SU-DHL-6 (cell line): ENCODE measurements at regions not wholly inside any gene's neighbourhood (a gene's known extent, or its start where the extent isn't known, plus 50 kb on each side); places are given as distances from the start of the nearest gene placed in this dataset.
A peak's percentile ranks its signal among the peaks of the same experiment; 100 is the strongest.

Source experiments
- H2AFZ ChIP-seq: fragments of 200-600 bp; sonication (generic); 2 replicates; pipeline ENCODE4 v1.6.1; 2014; ENCODE audit warnings: low read depth, mild to moderate bottlenecking, moderate library complexity, mixed read lengths, antibody characterized with exemption, low read length; ENCODE audit not compliant: severe bottlenecking
- H3F3A ChIP-seq: fragments of 200-600 bp; shearing (Covaris generic); 2 replicates; pipeline ENCODE4 v1.6.0; 2016; ENCODE audit warnings: antibody characterized with exemption, mild to moderate bottlenecking; ENCODE audit not compliant: insufficient read depth
- H3K27ac ChIP-seq: fragments of 200-600 bp; sonication (generic); 2 replicates; pipeline ENCODE4 v1.5.1; 2016; ENCODE audit warnings: low read depth, mild to moderate bottlenecking, low read length, moderate library complexity, mixed read lengths
- H3K27me3 ChIP-seq: fragments of 200-600 bp; sonication (generic), shearing (Covaris generic); 2 replicates; pipeline ENCODE4 v1.6.0; 2014; ENCODE audit warnings: mild to moderate bottlenecking, low read length
- H3K36me3 ChIP-seq: fragments of 200-600 bp; sonication (generic); 2 replicates; pipeline ENCODE4 v1.6.1; 2014; ENCODE audit warnings: mild to moderate bottlenecking, low read length, mixed read lengths
- H3K4me2 ChIP-seq: fragments of 300-600, 200-600 bp; shearing (Covaris generic), sonication (generic); 2 replicates; pipeline ENCODE4 v1.6.0; 2014; ENCODE audit warnings: low read length, low read depth, mild to moderate bottlenecking; ENCODE audit not compliant: poor library complexity, severe bottlenecking
- H3K4me3 ChIP-seq: fragments of 200-600 bp; sonication (generic); 2 replicates; pipeline ENCODE4 v1.5.1; 2014; ENCODE audit warnings: antibody characterized with exemption, low read length, mild to moderate bottlenecking, mixed read lengths; ENCODE audit not compliant: insufficient read depth, poor library complexity, severe bottlenecking
- H3K79me2 ChIP-seq: fragments of 200-600 bp; sonication (generic); 2 replicates; pipeline ENCODE4 v1.6.1; 2014; ENCODE audit warnings: mild to moderate bottlenecking, low read length, moderate library complexity; ENCODE audit not compliant: insufficient read depth
- H3K9ac ChIP-seq: fragments of 200-600 bp; sonication (generic); 2 replicates; pipeline ENCODE4 v1.7.0; 2014; ENCODE audit warnings: mild to moderate bottlenecking, low read length
- H3K9me2 ChIP-seq: fragments of 200-600 bp; sonication (generic); replicated peaks from 2 replicates; pipeline ENCODE4 v1.6.1; 2014; ENCODE audit warnings: low read length; ENCODE audit not compliant: insufficient read depth
- H3K9me3 ChIP-seq: fragments of 200-600 bp; sonication (generic); 2 replicates; pipeline ENCODE4 v1.6.1; 2014; ENCODE audit warnings: low read length, mixed read lengths; ENCODE audit not compliant: insufficient read depth
- H4K20me1 ChIP-seq: fragments of 200-600 bp; sonication (generic); 2 replicates; pipeline ENCODE4 v1.6.1; 2014; ENCODE audit warnings: low read depth, mild to moderate bottlenecking, antibody characterized with exemption, low read length, moderate library complexity, mixed read lengths
- CTCF ChIP-seq: fragments of 200-600 bp; sonication (generic); IDR thresholded peaks from one replicate; pipeline ENCODE4 v1.5.1; 2017; ENCODE audit warnings: antibody characterized with exemption, mild to moderate bottlenecking, low read length, moderate library complexity; ENCODE audit not compliant: insufficient read depth, poor library complexity, severe bottlenecking
- EZH2phosphoT487 ChIP-seq: fragments of 200-600 bp; sonication (generic), shearing (Covaris generic); conservative IDR thresholded peaks from 2 replicates; pipeline ENCODE4 v1.6.1; 2018; ENCODE audit warnings: mild to moderate bottlenecking, antibody characterized with exemption, low read length, moderate library complexity, mixed read lengths

GRCh38 chr5:24325306-24325832 is 319.4 kb downstream of the CDH10 start:
- Histone ChIP-seq H3K9me3 (no peaks in the 10 kb centered on the region), H3K9me2 (no peaks in the 10 kb centered on the region), H3K36me3 (no peaks in the 10 kb centered on the region), H3K27me3 (no peaks in the 10 kb centered on the region), H3K27ac (no peak overlapping the region), H3K4me2 (peak overlapping the region; percentile 15), H3K79me2 (no peaks in the 10 kb centered on the region), H3K4me3 (no peak overlapping the region), H4K20me1 (no peaks in the 10 kb centered on the region), H3F3A (no peaks in the 10 kb centered on the region), H2AFZ (peak overlapping the region; percentile 37), H3K9ac (no peak overlapping the region)
- TF ChIP-seq EZH2phosphoT487 (no peak), CTCF (no peak)

GRCh38 chr5:24331531-24331930 is 313.2 kb downstream of the CDH10 start:
- no peaks in the 10 kb centered on the region for H3K9me3 ChIP-seq
- H4K20me1 ChIP-seq: no peaks in the 10 kb centered on the region
- H3K27me3 ChIP-seq: no peaks in the 10 kb centered on the region
- H3K36me3 ChIP-seq: no peaks in the 10 kb centered on the region
- no peak overlapping the region for H3K4me3 ChIP-seq
- H3K9ac ChIP-seq: no peak overlapping the region
- no peaks in the 10 kb centered on the region for H3F3A ChIP-seq
- no peak overlapping the region for H3K4me2 ChIP-seq
- TF ChIP-seq EZH2phosphoT487 (no peak), CTCF (no peak)
- H2AFZ ChIP-seq: no peak overlapping the region
- H3K79me2 ChIP-seq: no peaks in the 10 kb centered on the region
- no peaks in the 10 kb centered on the region for H3K9me2 ChIP-seq
- H3K27ac ChIP-seq: no peak overlapping the region

DNA sequence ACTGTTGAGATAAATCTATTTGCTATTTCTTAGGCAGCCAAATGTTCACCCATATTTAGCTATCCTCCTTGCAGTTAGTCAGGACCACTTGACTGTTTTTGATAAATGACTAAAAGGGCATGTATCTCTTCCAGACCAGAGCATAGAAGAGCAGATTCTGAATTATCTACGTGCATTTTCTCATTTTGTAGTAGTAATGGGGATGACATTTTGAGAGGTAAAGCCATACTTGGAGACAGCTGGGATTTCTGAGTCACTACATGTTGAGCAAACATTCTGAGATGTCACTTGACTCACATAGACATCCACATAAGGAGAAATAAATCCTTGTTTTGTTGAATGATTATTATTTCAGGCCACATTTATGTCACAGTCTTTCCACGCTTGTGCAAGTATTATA is 297.6 kb downstream of the CDH10 start:
- Histone ChIP-seq H3K36me3 (no peaks in the 10 kb centered on the region), H3F3A (no peaks in the 10 kb centered on the region), H3K27ac (no peak overlapping the region), H3K9me2 (no peaks in the 10 kb centered on the region), H3K79me2 (no peaks in the 10 kb centered on the region), H4K20me1 (no peaks in the 10 kb centered on the region), H3K9me3 (no peaks in the 10 kb centered on the region), H2AFZ (peak overlapping the region; percentile 27), H3K27me3 (no peaks in the 10 kb centered on the region), H3K9ac (no peak overlapping the region), H3K4me3 (no peak overlapping the region), H3K4me2 (no peak overlapping the region)
- TF ChIP-seq EZH2phosphoT487 (no peak), CTCF (no peak)
